Naive B cell (primary cell): ENCODE measurements at regions not wholly inside any gene's neighbourhood (a gene's known extent, or its start where the extent isn't known, plus 50 kb on each side); places are given as distances from the start of the nearest gene placed in this dataset.
"Not testable (repeated sequence)": the region's sequence is repeated elsewhere in the genome, so short reads cannot be mapped to it uniquely, and the experiment has no call there.

Experiments
- ATAC-seq, 2 donors: fragments of 150-1000 bp; cut with Tn5 transposase; 2 replicates each; pipeline ENCODE4 v1.10.0; 2021; ENCODE audit warnings: low read depth in 2 of 2, mild to moderate bottlenecking in 2 of 2, moderate library complexity in 2 of 2
- DNase-seq: peaks from one replicate; pipeline ENCODE4 v3.0.0; 2022
- H3K27ac Mint-ChIP-seq, 6 donors: one replicate each; pipeline ENCODE4 v1.8.0; 2020 to 2022; ENCODE audit warnings: mild to moderate bottlenecking in 6 of 6, mixed read lengths in 6 of 6, moderate library complexity in 5 of 6, inconsistent platforms in 2 of 6
- H3K27me3 Mint-ChIP-seq, 3 donors: one replicate each; pipeline ENCODE4 v1.8.0; 2021 to 2022; ENCODE audit warnings: mixed read lengths in 3 of 3, mild to moderate bottlenecking in 1 of 3
- H3K36me3 Mint-ChIP-seq, 2 donors: one replicate each; pipeline ENCODE4 v1.8.0; 2020 to 2022; ENCODE audit warnings: mixed read lengths in 2 of 2, inconsistent platforms in 1 of 2, mild to moderate bottlenecking in 1 of 2
- H3K4me1 Mint-ChIP-seq, 3 donors: one replicate each; pipeline ENCODE4 v1.8.0; 2020 to 2022; ENCODE audit warnings: mixed read lengths in 3 of 3, inconsistent platforms in 1 of 3, mild to moderate bottlenecking in 1 of 3, moderate library complexity in 1 of 3
- H3K4me3 Mint-ChIP-seq, 8 donors: one replicate each; pipeline ENCODE4 v1.8.0; 2020 to 2022; ENCODE audit warnings: mild to moderate bottlenecking in 8 of 8, mixed read lengths in 8 of 8, moderate library complexity in 8 of 8, inconsistent platforms in 2 of 8
- H3K9me3 Mint-ChIP-seq, 7 donors: one replicate each; pipeline ENCODE4 v1.8.0; 2020 to 2022; ENCODE audit warnings: mixed read lengths in 7 of 7, mild to moderate bottlenecking in 5 of 7, inconsistent platforms in 2 of 7, moderate library complexity in 1 of 7

GRCh38 chr16:88151129-88151499, 199.9 kb downstream of the BANP start:
- H3K9me3 Mint-ChIP-seq, H3K4me1 Mint-ChIP-seq, H3K4me3 Mint-ChIP-seq, H3K36me3 Mint-ChIP-seq, DNase-seq, ATAC-seq, H3K27me3 Mint-ChIP-seq: not testable (repeated sequence)
- peak overlapping the region in 1 of 6 donors; percentile 52 for H3K27ac Mint-ChIP-seq

GRCh38 chr16:88151859-88152843, 200.9 kb downstream of the BANP start:
- H3K4me1 Mint-ChIP-seq, H3K9me3 Mint-ChIP-seq, H3K4me3 Mint-ChIP-seq, ATAC-seq, DNase-seq, H3K36me3 Mint-ChIP-seq, H3K27me3 Mint-ChIP-seq: not testable (repeated sequence)
- H3K27ac Mint-ChIP-seq, result peak overlapping the region in 2 of 6 donors; percentile 72 to 76

- H3K27ac Mint-ChIP-seq, H3K4me3 Mint-ChIP-seq, H3K27me3 Mint-ChIP-seq, H3K4me1 Mint-ChIP-seq, ATAC-seq, DNase-seq, H3K36me3 Mint-ChIP-seq, H3K9me3 Mint-ChIP-seq: not testable (repeated sequence)
Observed at GRCh38 chr16:88152879-88153278, 201.6 kb downstream of the BANP start.

GRCh38 chr16:88153516-88153915, 202.3 kb downstream of the BANP start:
- not testable (repeated sequence) for DNase-seq, H3K4me1 Mint-ChIP-seq, H3K36me3 Mint-ChIP-seq, H3K27me3 Mint-ChIP-seq, ATAC-seq, H3K9me3 Mint-ChIP-seq, H3K27ac Mint-ChIP-seq, H3K4me3 Mint-ChIP-seq

- not testable (repeated sequence) for DNase-seq, H3K27ac Mint-ChIP-seq, ATAC-seq, H3K36me3 Mint-ChIP-seq, H3K4me3 Mint-ChIP-seq, H3K9me3 Mint-ChIP-seq, H3K4me1 Mint-ChIP-seq, H3K27me3 Mint-ChIP-seq
Observed at GRCh38 chr16:88154886-88155285, 203.7 kb downstream of the BANP start.

- not testable (repeated sequence) for ATAC-seq, DNase-seq, H3K9me3 Mint-ChIP-seq, H3K4me1 Mint-ChIP-seq, H3K36me3 Mint-ChIP-seq, H3K4me3 Mint-ChIP-seq, H3K27me3 Mint-ChIP-seq
- peak overlapping the region in 1 of 6 donors; percentile 62 for H3K27ac Mint-ChIP-seq
Observed at GRCh38 chr16:88155681-88156080, 204.4 kb downstream of the BANP start.

- not testable (repeated sequence) for H3K9me3 Mint-ChIP-seq, H3K27me3 Mint-ChIP-seq, ATAC-seq, H3K27ac Mint-ChIP-seq, H3K4me3 Mint-ChIP-seq, H3K4me1 Mint-ChIP-seq, DNase-seq, H3K36me3 Mint-ChIP-seq
Observed at GRCh38 chr16:88156640-88157283, 205.5 kb downstream of the BANP start.

GRCh38 chr16:88157686-88158085, 206.5 kb downstream of the BANP start:
- not testable (repeated sequence) for H3K36me3 Mint-ChIP-seq, H3K4me3 Mint-ChIP-seq, H3K9me3 Mint-ChIP-seq, DNase-seq, ATAC-seq, H3K4me1 Mint-ChIP-seq, H3K27ac Mint-ChIP-seq, H3K27me3 Mint-ChIP-seq

GRCh38 chr16:88158256-88159045, 207.2 kb downstream of the BANP start:
- not testable (repeated sequence) for H3K27ac Mint-ChIP-seq, ATAC-seq, H3K9me3 Mint-ChIP-seq, H3K4me1 Mint-ChIP-seq, DNase-seq, H3K4me3 Mint-ChIP-seq, H3K27me3 Mint-ChIP-seq, H3K36me3 Mint-ChIP-seq

- Mint-ChIP-seq H3K9me3 (peaks cover 0 to 12% (median 2%) of the 10 kb centered on the region in 7 donors), H3K27ac (peak overlapping the region in 1 of 6 donors; percentile 56), H3K27me3 (peaks cover 4 to 17% (median 7%) of the 10 kb centered on the region in 3 donors)
- not testable (repeated sequence) for H3K4me3 Mint-ChIP-seq, H3K4me1 Mint-ChIP-seq, ATAC-seq, H3K36me3 Mint-ChIP-seq, DNase-seq
Observed at GRCh38 chr16:88159046-88159896, 208.0 kb downstream of the BANP start.

- H3K4me1 Mint-ChIP-seq, DNase-seq, H3K4me3 Mint-ChIP-seq, ATAC-seq, H3K36me3 Mint-ChIP-seq, H3K27ac Mint-ChIP-seq: not testable (repeated sequence)
- peaks cover 4 to 20% (median 7%) of the 10 kb centered on the region in 3 donors for H3K27me3 Mint-ChIP-seq
- peaks cover 0 to 13% (median 2%) of the 10 kb centered on the region in 7 donors for H3K9me3 Mint-ChIP-seq
Observed at GRCh38 chr16:88159897-88160335, 208.7 kb downstream of the BANP start.

- H3K27me3 Mint-ChIP-seq, result peaks cover 4 to 20% (median 7%) of the 10 kb centered on the region in 3 donors
- ATAC-seq, H3K4me3 Mint-ChIP-seq, DNase-seq, H3K36me3 Mint-ChIP-seq, H3K4me1 Mint-ChIP-seq, H3K27ac Mint-ChIP-seq: not testable (repeated sequence)
- H3K9me3 Mint-ChIP-seq, result peaks cover 0 to 13% (median 0%) of the 10 kb centered on the region in 7 donors
Observed at GRCh38 chr16:88161191-88161590, 210.0 kb downstream of the BANP start.
